ENCODE measurements at regions not wholly inside any gene's neighbourhood (a gene's known extent, or its start where the extent isn't known, plus 50 kb on each side); places are given as distances from the start of the nearest gene placed in this dataset.

GRCh38 chr16:54688339-54688738 lies 242.3 kb upstream of the IRX5 start:
- H3K4me2 ChIP-seq (ENCODE audit: low read length) = no peak overlapping the region
- no peak overlapping the region for H4K8ac ChIP-seq (ENCODE audit: low read depth, low read length)
- no peak overlapping the region for H2BK5ac ChIP-seq (ENCODE audit: low read depth, low read length, poor library complexity)
- H3K27me3 ChIP-seq (ENCODE audit: insufficient read depth, low read length) = no peaks in the 10 kb centered on the region
- H3K27ac ChIP-seq (ENCODE audit: low read depth, low read length) = no peak overlapping the region
- H3K79me1 ChIP-seq (ENCODE audit: low read length) = no peaks in the 10 kb centered on the region
- H3K4ac ChIP-seq (ENCODE audit: low read depth, low read length) = no peak overlapping the region
- no peaks in the 10 kb centered on the region for H3K79me2 ChIP-seq (ENCODE audit: control insufficient read depth, insufficient read depth, low read length, poor library complexity)
- no peak overlapping the region for H2BK120ac ChIP-seq (ENCODE audit: insufficient read depth, low read length, poor library complexity)
- no CpG with 5 or more reads among the region's 1 CpG for WGBS (ENCODE audit: extremely low coverage, insufficient coverage, insufficient read length)
- no peak overlapping the region for H3K4me3 ChIP-seq (ENCODE audit: low read depth, low read length)
- no peak overlapping the region for H4K91ac ChIP-seq (ENCODE audit: low read depth, low read length)
- H3K14ac ChIP-seq (ENCODE audit: low read length) = no peak overlapping the region
- H3K4me1 ChIP-seq (ENCODE audit: control insufficient read depth in 1 of 2, insufficient read depth in 2 of 2, low read length in 2 of 2) = no peaks in the 10 kb centered on the region
- H3K36me3 ChIP-seq (ENCODE audit: control insufficient read depth in 1 of 2, insufficient read depth in 2 of 2, low read length in 2 of 2) = no peaks in the 10 kb centered on the region
- H2AK5ac ChIP-seq (ENCODE audit: low read length) = no peak overlapping the region
- H2BK12ac ChIP-seq (ENCODE audit: low read length) = no peak overlapping the region
- no peak overlapping the region for H2AFZ ChIP-seq (ENCODE audit: insufficient read depth, low read length, poor library complexity)
- no peaks in the 10 kb centered on the region for H3K9me3 ChIP-seq (ENCODE audit: insufficient read depth, low read depth, low read length)
- H3K9ac ChIP-seq (ENCODE audit: low read length) = no peak overlapping the region
- no peak overlapping the region for H4K12ac ChIP-seq (ENCODE audit: low read depth, low read length)
- H3K23ac ChIP-seq (ENCODE audit: low read length) = no peak overlapping the region
- no peak overlapping the region for H3K18ac ChIP-seq (ENCODE audit: low read length)
- DNase-seq = peak; percentile 6 to 53

- no peak for DNase-seq
- Histone ChIP-seq H3K79me1 (ENCODE audit: low read length) (no peaks in the 10 kb centered on the region), H3K4me3 (ENCODE audit: low read depth, low read length) (no peak overlapping the region), H3K4me2 (ENCODE audit: low read length) (no peak overlapping the region), H3K27me3 (ENCODE audit: insufficient read depth, low read length) (no peaks in the 10 kb centered on the region), H3K9ac (ENCODE audit: low read length) (no peak overlapping the region), H3K4me1 (ENCODE audit: control insufficient read depth in 1 of 2, insufficient read depth in 2 of 2, low read length in 2 of 2) (no peaks in the 10 kb centered on the region), H2BK120ac (ENCODE audit: insufficient read depth, low read length, poor library complexity) (no peak overlapping the region), H2AFZ (ENCODE audit: insufficient read depth, low read length, poor library complexity) (no peak overlapping the region), H3K23ac (ENCODE audit: low read length) (no peak overlapping the region), H4K8ac (ENCODE audit: low read depth, low read length) (no peak overlapping the region), H3K36me3 (ENCODE audit: control insufficient read depth in 1 of 2, insufficient read depth in 2 of 2, low read length in 2 of 2) (no peaks in the 10 kb centered on the region), H3K18ac (ENCODE audit: low read length) (no peak overlapping the region), H3K27ac (ENCODE audit: low read depth, low read length) (no peak overlapping the region), H4K91ac (ENCODE audit: low read depth, low read length) (no peak overlapping the region), H2BK12ac (ENCODE audit: low read length) (no peak overlapping the region), H3K14ac (ENCODE audit: low read length) (no peak overlapping the region), H2AK5ac (ENCODE audit: low read length) (no peak overlapping the region), H3K79me2 (ENCODE audit: control insufficient read depth, insufficient read depth, low read length, poor library complexity) (no peaks in the 10 kb centered on the region), H3K9me3 (ENCODE audit: insufficient read depth, low read depth, low read length) (no peaks in the 10 kb centered on the region), H3K4ac (ENCODE audit: low read depth, low read length) (no peak overlapping the region), H4K12ac (ENCODE audit: low read depth, low read length) (no peak overlapping the region), H2BK5ac (ENCODE audit: low read depth, low read length, poor library complexity) (no peak overlapping the region)
- WGBS (ENCODE audit: extremely low coverage, insufficient coverage, insufficient read length) = no CpG with 5 or more reads among the region's 8 CpGs
These were observed 243.4 kb upstream of the IRX5 start for GRCh38 chr16:54687043-54687899.

- no peaks in the 10 kb centered on the region for H3K79me1 ChIP-seq (ENCODE audit: low read length)
- no peak overlapping the region for H2BK120ac ChIP-seq (ENCODE audit: insufficient read depth, low read length, poor library complexity)
- no peak overlapping the region for H3K18ac ChIP-seq (ENCODE audit: low read length)
- no peak overlapping the region for H3K9ac ChIP-seq (ENCODE audit: low read length)
- no peaks in the 10 kb centered on the region for H3K4me1 ChIP-seq (ENCODE audit: control insufficient read depth in 1 of 2, insufficient read depth in 2 of 2, low read length in 2 of 2)
- H3K4me2 ChIP-seq (ENCODE audit: low read length) = no peak overlapping the region
- H2AK5ac ChIP-seq (ENCODE audit: low read length) = no peak overlapping the region
- no peak overlapping the region for H2BK12ac ChIP-seq (ENCODE audit: low read length)
- no peak overlapping the region for H4K91ac ChIP-seq (ENCODE audit: low read depth, low read length)
- no peaks in the 10 kb centered on the region for H3K36me3 ChIP-seq (ENCODE audit: control insufficient read depth in 1 of 2, insufficient read depth in 2 of 2, low read length in 2 of 2)
- no peak overlapping the region for H3K4me3 ChIP-seq (ENCODE audit: low read depth, low read length)
- H3K79me2 ChIP-seq (ENCODE audit: control insufficient read depth, insufficient read depth, low read length, poor library complexity) = no peaks in the 10 kb centered on the region
- H2BK5ac ChIP-seq (ENCODE audit: low read depth, low read length, poor library complexity) = no peak overlapping the region
- H3K27ac ChIP-seq (ENCODE audit: low read depth, low read length) = no peak overlapping the region
- no peak overlapping the region for H2AFZ ChIP-seq (ENCODE audit: insufficient read depth, low read length, poor library complexity)
- no peaks in the 10 kb centered on the region for H3K27me3 ChIP-seq (ENCODE audit: insufficient read depth, low read length)
- H4K12ac ChIP-seq (ENCODE audit: low read depth, low read length) = no peak overlapping the region
- H3K4ac ChIP-seq (ENCODE audit: low read depth, low read length) = no peak overlapping the region
- H3K14ac ChIP-seq (ENCODE audit: low read length) = no peak overlapping the region
- no peak overlapping the region for H3K23ac ChIP-seq (ENCODE audit: low read length)
- no peak for DNase-seq
- H3K9me3 ChIP-seq (ENCODE audit: insufficient read depth, low read depth, low read length) = no peaks in the 10 kb centered on the region
- no peak overlapping the region for H4K8ac ChIP-seq (ENCODE audit: low read depth, low read length)
These were observed 245.0 kb upstream of the IRX5 start for GRCh38 chr16:54685682-54686081.

GRCh38 chr16:54679531-54679930 lies 251.1 kb upstream of the IRX5 start:
- Histone ChIP-seq H3K36me3 (ENCODE audit: control insufficient read depth in 1 of 2, insufficient read depth in 2 of 2, low read length in 2 of 2) (no peaks in the 10 kb centered on the region), H3K79me1 (ENCODE audit: low read length) (no peaks in the 10 kb centered on the region), H2AFZ (ENCODE audit: insufficient read depth, low read length, poor library complexity) (no peak overlapping the region), H3K9me3 (ENCODE audit: insufficient read depth, low read depth, low read length) (no peaks in the 10 kb centered on the region), H2BK120ac (ENCODE audit: insufficient read depth, low read length, poor library complexity) (no peak overlapping the region), H3K18ac (ENCODE audit: low read length) (no peak overlapping the region), H3K23ac (ENCODE audit: low read length) (no peak overlapping the region), H3K9ac (ENCODE audit: low read length) (no peak overlapping the region), H3K4ac (ENCODE audit: low read depth, low read length) (no peak overlapping the region), H4K12ac (ENCODE audit: low read depth, low read length) (no peak overlapping the region), H3K27me3 (ENCODE audit: insufficient read depth, low read length) (no peaks in the 10 kb centered on the region), H2BK12ac (ENCODE audit: low read length) (no peak overlapping the region), H3K4me1 (ENCODE audit: control insufficient read depth in 1 of 2, insufficient read depth in 2 of 2, low read length in 2 of 2) (peaks cover 2 to 4% of the 10 kb centered on the region in 2 experiments), H3K79me2 (ENCODE audit: control insufficient read depth, insufficient read depth, low read length, poor library complexity) (no peaks in the 10 kb centered on the region), H4K8ac (ENCODE audit: low read depth, low read length) (no peak overlapping the region), H3K14ac (ENCODE audit: low read length) (no peak overlapping the region), H3K27ac (ENCODE audit: low read depth, low read length) (no peak overlapping the region), H2AK5ac (ENCODE audit: low read length) (no peak overlapping the region), H2BK5ac (ENCODE audit: low read depth, low read length, poor library complexity) (no peak overlapping the region), H3K4me2 (ENCODE audit: low read length) (no peak overlapping the region), H3K4me3 (ENCODE audit: low read depth, low read length) (no peak overlapping the region), H4K91ac (ENCODE audit: low read depth, low read length) (no peak overlapping the region)
- DNase-seq = peak; percentile 83 to 91
- no CpG with 5 or more reads among the region's 4 CpGs for WGBS (ENCODE audit: extremely low coverage, insufficient coverage, insufficient read length)

All from trophoblast cell (in vitro differentiated cells and primary cell).